ENCODE measurements at regions not wholly inside any gene's neighbourhood (a gene's known extent, or its start where the extent isn't known, plus 50 kb on each side); places are given as distances from the start of the nearest gene placed in this dataset.

GRCh38 chr4:138107023-138107422 lies 135.1 kb downstream of the SLC7A11 start:
- Histone ChIP-seq H3K27me3 (no peaks in the 10 kb centered on the region), H3K27ac (no peak overlapping the region), H3K9me3 (no peaks in the 10 kb centered on the region), H3K4me1 (no peaks in the 10 kb centered on the region), H3K36me3 (ENCODE audit: low read depth, missing control alignments) (no peaks in the 10 kb centered on the region), H3K4me3 (no peak overlapping the region)
- WGBS, 2 donors: 85 to 92% methylated on average over 4 of the region's 4 CpGs
- intact Hi-C loops (cut with DNase I; ENCODE audit: low total_unique reads): no loop called here
- DNase-seq: no peak
- TF ChIP-seq POLR2A (IDR thresholded peaks at IDR 0.05) (no peak), CTCF (IDR thresholded peaks at IDR 0.05) (no peak)

GRCh38 chr4:138105331-138105730 lies 136.8 kb downstream of the SLC7A11 start:
- no peak for DNase-seq
- TF ChIP-seq CTCF (IDR thresholded peaks at IDR 0.05): no peak
- TF ChIP-seq POLR2A (IDR thresholded peaks at IDR 0.05): no peak
- intact Hi-C loops (cut with DNase I; ENCODE audit: low total_unique reads): no loop called here
- Histone ChIP-seq H3K4me3 (no peak overlapping the region), H3K4me1 (no peaks in the 10 kb centered on the region), H3K27me3 (no peaks in the 10 kb centered on the region), H3K9me3 (no peaks in the 10 kb centered on the region), H3K36me3 (ENCODE audit: low read depth, missing control alignments) (no peaks in the 10 kb centered on the region), H3K27ac (no peak overlapping the region)
- WGBS, 2 donors: 95 to 98% methylated on average over 4 of the region's 4 CpGs

- 73 to 77% methylated on average over 6 of the region's 6 CpGs for WGBS, 2 donors
- H3K27me3 ChIP-seq: no peaks in the 10 kb centered on the region
- intact Hi-C loops (cut with DNase I; ENCODE audit: low total_unique reads): no loop called here
- no peak overlapping the region for H3K27ac ChIP-seq
- no peak overlapping the region for H3K4me3 ChIP-seq
- DNase-seq: no peak
- TF ChIP-seq POLR2A (IDR thresholded peaks at IDR 0.05) (no peak), CTCF (IDR thresholded peaks at IDR 0.05) (no peak)
- H3K9me3 ChIP-seq: no peaks in the 10 kb centered on the region
- no peaks in the 10 kb centered on the region for H3K4me1 ChIP-seq
- H3K36me3 ChIP-seq (ENCODE audit: low read depth, missing control alignments): no peaks in the 10 kb centered on the region
Measured at GRCh38 chr4:138104284-138104680, 137.9 kb downstream of the SLC7A11 start.

- no peak for DNase-seq
- Histone ChIP-seq H3K27ac (no peak overlapping the region), H3K27me3 (no peaks in the 10 kb centered on the region), H3K4me3 (no peak overlapping the region), H3K4me1 (no peaks in the 10 kb centered on the region), H3K36me3 (ENCODE audit: low read depth, missing control alignments) (no peaks in the 10 kb centered on the region), H3K9me3 (no peaks in the 10 kb centered on the region)
- TF ChIP-seq CTCF (IDR thresholded peaks at IDR 0.05) (no peak), POLR2A (IDR thresholded peaks at IDR 0.05) (no peak)
- WGBS, 2 donors: 87 to 88% methylated on average over 5 of the region's 5 CpGs
- intact Hi-C loops (cut with DNase I; ENCODE audit: low total_unique reads): no loop called here
Measured at GRCh38 chr4:138103597-138104283, 138.4 kb downstream of the SLC7A11 start.

- no peak for TF ChIP-seq CTCF (IDR thresholded peaks at IDR 0.05)
- TF ChIP-seq POLR2A (IDR thresholded peaks at IDR 0.05): no peak
- WGBS, 2 donors: 62 to 76% methylated on average over 3 of the region's 3 CpGs
- intact Hi-C loops (cut with DNase I; ENCODE audit: low total_unique reads): no loop called here
- no peak overlapping the region for H3K4me3 ChIP-seq
- no peak overlapping the region for H3K27ac ChIP-seq
- H3K9me3 ChIP-seq: no peaks in the 10 kb centered on the region
- DNase-seq: no peak
- H3K27me3 ChIP-seq: no peaks in the 10 kb centered on the region
- H3K4me1 ChIP-seq: no peaks in the 10 kb centered on the region
- H3K36me3 ChIP-seq (ENCODE audit: low read depth, missing control alignments): no peaks in the 10 kb centered on the region
Measured at GRCh38 chr4:138099385-138099784, 142.8 kb downstream of the SLC7A11 start.

All from testis (tissue), 2 donors.